WI38 (cell line): ENCODE measurements at regions not wholly inside any gene's neighbourhood (a gene's known extent, or its start where the extent isn't known, plus 50 kb on each side); places are given as distances from the start of the nearest gene placed in this dataset.
A peak's percentile ranks its signal among the peaks of the same experiment; 100 is the strongest.

Experiments
- H3K4me3 ChIP-seq: 2 replicates; pipeline ENCODE4 v1.5.1; 2011; ENCODE audit warnings: low read depth, mild to moderate bottlenecking, control low read depth, low read length
- TF ChIP-seq, protein P1 (sequence below): IDR thresholded peaks from 2 replicates; pipeline ENCODE4 v1.5.1; 2012; ENCODE audit warnings: low read depth, mild to moderate bottlenecking, control low read depth, low read length

DNA sequence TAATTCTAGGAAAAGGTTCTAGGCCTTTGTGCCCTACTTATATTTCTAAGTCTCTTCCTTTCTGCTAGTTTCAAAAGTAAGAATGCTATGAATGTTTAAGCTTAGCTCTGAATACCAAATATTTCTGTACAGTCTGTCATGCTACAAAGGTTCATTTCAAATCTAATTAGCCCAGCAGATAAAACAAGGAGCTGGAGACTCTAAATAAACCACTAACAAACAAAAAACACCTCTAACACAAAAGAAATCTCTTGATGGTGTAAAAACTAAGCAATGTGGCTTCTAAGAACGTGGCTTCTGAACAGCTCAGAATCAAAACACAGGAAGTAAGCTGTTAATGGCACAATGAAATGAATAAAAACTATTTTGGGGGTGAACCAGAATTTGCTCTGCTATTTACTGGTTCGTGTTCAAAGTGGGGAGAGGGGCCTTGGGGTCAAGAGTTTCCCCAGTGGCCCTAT lies 198.3 kb downstream of the BCAS1 start:
- TF ChIP-seq, protein P1, sequence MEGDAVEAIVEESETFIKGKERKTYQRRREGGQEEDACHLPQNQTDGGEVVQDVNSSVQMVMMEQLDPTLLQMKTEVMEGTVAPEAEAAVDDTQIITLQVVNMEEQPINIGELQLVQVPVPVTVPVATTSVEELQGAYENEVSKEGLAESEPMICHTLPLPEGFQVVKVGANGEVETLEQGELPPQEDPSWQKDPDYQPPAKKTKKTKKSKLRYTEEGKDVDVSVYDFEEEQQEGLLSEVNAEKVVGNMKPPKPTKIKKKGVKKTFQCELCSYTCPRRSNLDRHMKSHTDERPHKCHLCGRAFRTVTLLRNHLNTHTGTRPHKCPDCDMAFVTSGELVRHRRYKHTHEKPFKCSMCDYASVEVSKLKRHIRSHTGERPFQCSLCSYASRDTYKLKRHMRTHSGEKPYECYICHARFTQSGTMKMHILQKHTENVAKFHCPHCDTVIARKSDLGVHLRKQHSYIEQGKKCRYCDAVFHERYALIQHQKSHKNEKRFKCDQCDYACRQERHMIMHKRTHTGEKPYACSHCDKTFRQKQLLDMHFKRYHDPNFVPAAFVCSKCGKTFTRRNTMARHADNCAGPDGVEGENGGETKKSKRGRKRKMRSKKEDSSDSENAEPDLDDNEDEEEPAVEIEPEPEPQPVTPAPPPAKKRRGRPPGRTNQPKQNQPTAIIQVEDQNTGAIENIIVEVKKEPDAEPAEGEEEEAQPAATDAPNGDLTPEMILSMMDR = no peak
- H3K4me3 ChIP-seq = no peak overlapping the region

DNA sequence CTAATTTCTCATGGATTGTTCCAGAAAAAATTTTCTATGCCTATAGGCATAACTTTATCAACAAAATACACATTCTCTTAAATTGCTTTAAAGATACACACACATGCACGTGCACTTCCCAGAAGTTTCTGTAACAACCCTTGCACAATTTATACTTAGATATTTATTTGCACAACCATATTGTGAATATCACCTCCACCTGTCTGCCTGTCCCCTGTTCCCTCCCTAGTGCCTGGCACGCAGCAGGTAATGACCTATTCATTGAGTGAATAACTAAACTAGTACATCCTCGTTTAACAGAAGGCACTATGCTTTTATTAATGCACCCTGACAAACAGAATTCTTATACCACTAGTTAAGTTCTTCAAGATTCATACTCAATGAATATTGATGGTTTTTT lies 198.9 kb downstream of the BCAS1 start:
- H3K4me3 ChIP-seq = no peak overlapping the region
- TF ChIP-seq, protein P1 = no peak

DNA sequence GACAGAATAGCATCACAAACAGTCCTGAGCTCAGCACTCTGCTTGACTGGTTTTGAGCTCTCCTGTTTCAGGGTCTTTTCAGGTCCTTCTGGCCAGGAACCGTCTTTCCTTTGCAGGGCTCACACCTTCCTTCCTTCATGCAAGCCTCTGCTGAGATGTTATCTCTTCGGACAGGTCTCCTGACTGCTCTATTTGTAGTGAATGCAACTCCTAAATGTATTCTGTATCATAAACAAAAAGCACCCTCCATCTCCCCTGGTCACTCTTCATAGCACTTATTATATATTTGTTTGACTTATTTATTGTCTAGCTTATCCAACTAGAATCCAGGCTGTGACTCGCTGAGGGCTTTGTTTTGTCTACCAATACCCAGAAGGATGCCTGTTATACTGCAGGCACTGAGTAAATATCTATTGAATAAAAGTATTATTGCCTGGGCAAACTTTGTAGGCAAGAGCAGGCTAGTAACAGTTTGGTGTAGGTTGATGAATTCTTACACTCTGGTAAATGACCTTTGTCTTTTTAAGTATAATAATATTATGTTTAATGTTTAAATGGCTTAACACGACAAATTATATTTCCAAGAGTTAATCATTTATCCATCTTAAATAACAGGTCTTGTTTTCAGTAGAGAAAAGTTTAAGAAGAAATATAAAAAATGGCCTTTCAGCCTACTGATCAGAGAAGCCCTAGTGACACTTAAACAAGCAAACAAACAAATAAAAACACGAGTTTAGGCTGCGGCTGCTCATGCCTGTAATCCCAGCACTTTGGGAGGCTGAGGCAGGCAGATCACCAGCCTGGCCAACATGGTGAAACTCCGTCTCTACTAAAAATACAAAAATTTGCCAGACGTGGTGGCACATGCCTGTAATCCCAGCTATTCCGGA lies 199.7 kb downstream of the BCAS1 start:
- TF ChIP-seq, protein P1 = no peak

DNA sequence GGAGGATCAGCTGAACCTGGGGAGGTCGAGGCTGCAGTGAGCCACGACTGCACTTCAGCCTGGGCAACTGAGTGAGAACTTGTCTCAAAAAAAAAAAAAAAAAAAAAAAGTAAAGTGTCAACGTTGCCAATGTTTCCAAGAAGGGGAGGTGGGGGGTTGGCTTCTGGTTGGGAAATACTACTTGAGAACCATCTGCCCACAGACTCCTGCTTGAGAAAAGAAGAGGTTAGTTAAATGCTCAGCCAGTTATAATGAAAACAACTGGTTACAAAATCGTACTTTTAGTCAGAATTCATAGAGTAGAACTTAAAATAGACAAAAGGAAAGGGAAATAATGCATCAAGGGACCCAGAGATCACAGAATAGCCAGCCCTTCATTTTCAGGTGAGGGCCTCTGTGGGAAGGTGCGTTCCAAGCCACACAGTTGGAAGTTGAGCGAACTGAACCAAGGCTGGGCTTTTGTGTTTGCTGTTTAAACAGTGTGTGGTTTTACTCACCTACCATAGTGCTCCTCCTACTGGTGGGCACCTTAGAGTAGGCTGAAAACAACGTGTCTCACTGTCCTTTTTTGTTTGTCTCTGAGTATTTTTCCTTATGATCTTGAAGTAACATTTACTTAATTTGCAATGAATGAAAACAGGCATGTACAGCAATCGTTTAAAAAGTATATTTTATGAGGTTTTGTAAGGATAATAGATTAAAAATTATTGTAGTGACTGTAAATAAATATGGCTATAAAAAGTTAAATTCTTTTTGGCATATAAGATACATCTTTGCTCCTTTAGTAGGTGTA lies 200.7 kb downstream of the BCAS1 start:
- H3K4me3 ChIP-seq = no peak overlapping the region
- TF ChIP-seq, protein P1 = peak; percentile 70

More for the DNA sequence above, 199.7 kb downstream of the BCAS1 start:
- no peak overlapping the region for H3K4me3 ChIP-seq

DNA sequence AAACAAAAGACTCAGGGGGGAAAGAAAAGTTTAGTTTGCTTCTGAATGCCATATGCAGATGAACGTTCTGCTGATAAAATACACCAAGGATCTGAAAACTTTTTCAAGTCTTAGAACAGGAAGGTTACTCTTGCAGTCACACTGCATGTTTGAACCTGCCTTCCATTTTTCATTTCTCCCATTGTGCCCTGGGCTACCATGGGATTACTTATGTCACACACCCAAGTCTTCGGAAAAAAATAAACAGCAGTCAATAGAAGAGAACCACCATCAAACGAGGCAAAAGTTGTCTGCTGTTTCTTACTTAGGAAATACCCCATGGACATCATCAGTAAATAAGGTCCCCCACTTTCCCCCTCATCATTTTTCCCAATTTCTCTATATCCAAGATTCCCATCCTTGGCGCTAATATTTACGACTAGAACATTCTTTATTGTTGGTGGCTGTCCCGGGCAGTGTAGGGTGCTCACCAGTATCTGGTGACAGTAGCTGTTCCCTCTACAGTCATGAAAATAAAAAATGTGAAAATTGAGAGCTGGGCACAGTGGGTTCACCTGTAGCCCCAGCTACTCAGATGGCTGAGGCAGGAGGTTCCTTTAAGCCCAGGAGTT lies 202.5 kb downstream of the BCAS1 start:
- H3K4me3 ChIP-seq = no peak overlapping the region
- TF ChIP-seq, protein P1 = no peak

DNA sequence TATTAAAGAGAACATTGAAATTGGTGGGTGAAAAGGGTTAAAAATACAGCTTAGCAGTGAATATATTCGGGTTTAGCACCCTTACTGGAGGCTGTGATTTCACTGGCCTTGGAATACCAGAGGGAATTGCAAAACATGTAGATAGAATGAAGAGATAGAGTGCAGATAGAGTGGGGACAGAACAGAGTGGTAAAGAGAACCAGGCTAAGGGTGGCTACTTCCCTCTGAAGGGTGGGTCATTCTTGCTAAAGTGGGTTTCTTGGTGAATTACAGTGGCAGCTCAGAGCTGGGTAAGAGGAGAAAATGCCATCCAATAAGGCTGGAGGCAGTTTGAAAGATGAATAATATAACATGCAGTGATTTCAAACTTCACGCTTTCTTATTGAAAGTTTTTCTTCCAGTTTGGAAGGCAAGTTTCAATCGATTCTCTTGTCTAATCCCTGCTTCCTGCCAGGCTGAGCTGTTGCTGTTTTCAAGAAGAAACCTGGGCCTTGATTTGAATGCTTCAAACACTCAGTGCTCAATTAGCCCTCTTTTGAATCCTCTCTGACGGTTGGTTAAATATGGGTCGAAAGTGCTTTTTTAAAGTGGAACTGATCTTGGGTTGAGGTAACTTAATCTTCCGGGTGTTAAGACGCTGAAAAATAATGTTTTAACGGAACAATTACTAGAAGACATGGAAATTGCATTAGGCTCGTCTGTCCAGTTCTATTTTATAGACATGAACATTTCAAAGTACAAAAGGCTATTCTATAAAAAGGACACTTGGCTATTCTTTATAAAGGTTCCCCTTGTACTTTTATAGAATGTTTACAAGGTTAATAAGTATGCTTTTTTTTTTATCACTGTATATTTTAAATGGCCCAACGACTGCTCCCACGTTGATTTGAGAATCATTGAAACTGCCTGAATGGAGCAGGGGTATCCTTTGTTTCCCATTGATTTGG lies 203.3 kb downstream of the BCAS1 start:
- TF ChIP-seq, protein P1 = no peak
- no peak overlapping the region for H3K4me3 ChIP-seq
